ENCODE measurements at regions not wholly inside any gene's neighbourhood (a gene's known extent, or its start where the extent isn't known, plus 50 kb on each side); places are given as distances from the start of the nearest gene placed in this dataset.

DNA sequence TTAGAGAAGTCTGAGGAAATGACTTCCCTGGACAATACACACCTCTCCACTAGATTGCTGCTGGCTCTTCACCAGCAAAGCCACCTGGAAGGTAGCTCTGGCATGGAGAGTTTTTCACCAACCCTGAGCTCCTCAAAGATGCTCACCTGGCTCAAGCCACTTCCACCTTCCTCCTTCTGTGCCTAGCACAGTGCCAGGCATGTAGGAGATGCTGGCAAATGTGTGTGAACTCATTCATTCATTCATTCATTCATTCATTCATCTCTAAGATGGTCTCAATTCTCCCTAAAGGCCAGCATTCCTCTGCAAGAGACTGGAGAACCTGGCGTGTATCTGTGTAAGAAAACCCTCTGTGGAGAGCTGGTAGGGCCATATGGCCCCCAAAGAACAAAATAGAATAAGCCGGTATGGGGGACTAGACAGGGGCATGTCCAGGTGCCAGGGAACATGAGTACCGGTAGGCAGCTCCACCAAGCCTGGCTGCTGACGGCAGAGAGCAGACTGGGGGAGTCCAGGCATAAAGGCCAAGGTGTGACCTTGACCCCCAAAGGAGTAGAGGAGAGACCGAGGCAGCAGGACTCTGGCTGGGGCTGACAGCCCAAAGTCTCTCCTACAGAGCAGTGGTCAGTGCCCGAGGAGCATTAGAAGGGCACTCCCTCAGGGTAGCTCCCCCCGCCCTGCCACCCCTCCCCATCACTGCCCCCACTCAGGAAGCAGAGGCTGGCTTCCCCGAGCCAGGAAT, 132.2 kb upstream of the TNRC6C start:
- TF ChIP-seq, protein P1, sequence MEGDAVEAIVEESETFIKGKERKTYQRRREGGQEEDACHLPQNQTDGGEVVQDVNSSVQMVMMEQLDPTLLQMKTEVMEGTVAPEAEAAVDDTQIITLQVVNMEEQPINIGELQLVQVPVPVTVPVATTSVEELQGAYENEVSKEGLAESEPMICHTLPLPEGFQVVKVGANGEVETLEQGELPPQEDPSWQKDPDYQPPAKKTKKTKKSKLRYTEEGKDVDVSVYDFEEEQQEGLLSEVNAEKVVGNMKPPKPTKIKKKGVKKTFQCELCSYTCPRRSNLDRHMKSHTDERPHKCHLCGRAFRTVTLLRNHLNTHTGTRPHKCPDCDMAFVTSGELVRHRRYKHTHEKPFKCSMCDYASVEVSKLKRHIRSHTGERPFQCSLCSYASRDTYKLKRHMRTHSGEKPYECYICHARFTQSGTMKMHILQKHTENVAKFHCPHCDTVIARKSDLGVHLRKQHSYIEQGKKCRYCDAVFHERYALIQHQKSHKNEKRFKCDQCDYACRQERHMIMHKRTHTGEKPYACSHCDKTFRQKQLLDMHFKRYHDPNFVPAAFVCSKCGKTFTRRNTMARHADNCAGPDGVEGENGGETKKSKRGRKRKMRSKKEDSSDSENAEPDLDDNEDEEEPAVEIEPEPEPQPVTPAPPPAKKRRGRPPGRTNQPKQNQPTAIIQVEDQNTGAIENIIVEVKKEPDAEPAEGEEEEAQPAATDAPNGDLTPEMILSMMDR (IDR thresholded peaks at IDR 0.05; ENCODE audit: insufficient read depth, low read length, poor library complexity, severe bottlenecking) = no peak
- TF ChIP-seq EZH2phosphoT487 (conservative IDR thresholded peaks at IDR 0.05; ENCODE audit: low read length) = no peak
